ENCODE measurements at regions not wholly inside any gene's neighbourhood (a gene's known extent, or its start where the extent isn't known, plus 50 kb on each side); places are given as distances from the start of the nearest gene placed in this dataset.

DNA sequence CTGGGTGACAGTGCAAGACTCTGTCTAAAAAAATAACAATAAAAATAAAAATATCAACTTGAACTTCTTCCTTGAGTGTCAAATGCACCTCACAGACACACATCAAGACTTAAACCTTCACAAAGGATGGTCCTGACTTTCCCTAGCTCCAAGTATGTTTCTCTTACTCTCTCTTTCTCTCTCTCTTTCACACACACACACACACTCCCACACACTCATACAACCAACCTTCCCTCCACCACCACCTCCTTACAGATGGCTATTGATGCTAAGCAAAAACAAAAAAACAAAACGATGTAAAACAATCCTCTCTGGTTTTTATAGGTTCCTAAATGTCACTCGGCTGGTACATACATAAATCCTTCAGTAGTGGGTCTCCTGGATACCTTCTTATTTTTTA lies 67.4 kb upstream of the ACVR2A start:
- TF ChIP-seq CTCF (IDR thresholded peaks at IDR 0.05; ENCODE audit: control insufficient read depth, extremely low read depth, insufficient read depth) = no peak
- no peak overlapping the region for H3K4me3 ChIP-seq (ENCODE audit: low read depth, low read length)
- DNase-seq (ENCODE audit: low read depth) = no peak

- H3K4me3 ChIP-seq (ENCODE audit: low read depth, low read length) = no peak overlapping the region
- no peak for DNase-seq (ENCODE audit: low read depth)
- no peak for TF ChIP-seq CTCF (IDR thresholded peaks at IDR 0.05; ENCODE audit: control insufficient read depth, extremely low read depth, insufficient read depth)
Measured at GRCh38 chr2:147774805-147775204, 70.0 kb upstream of the ACVR2A start.

DNA sequence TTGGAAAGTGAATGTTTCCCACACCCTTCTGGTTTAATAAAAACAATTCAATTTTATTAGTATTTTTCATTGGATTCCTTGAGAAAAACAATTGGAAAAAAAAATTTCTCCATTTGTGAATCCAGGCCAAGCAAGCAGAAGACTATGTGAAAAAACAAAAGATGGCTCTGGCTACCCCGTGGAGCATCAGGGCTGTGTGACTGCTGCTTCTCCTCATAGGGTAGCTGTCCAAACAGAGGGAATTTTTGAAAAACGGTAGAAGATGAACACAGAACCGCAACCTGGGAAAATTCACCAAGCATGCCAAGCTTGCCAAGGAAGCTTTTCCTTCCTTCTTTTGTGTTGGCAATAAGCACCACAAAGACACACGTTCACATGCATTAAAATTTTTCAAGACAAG lies 71.3 kb upstream of the ACVR2A start:
- TF ChIP-seq CTCF (IDR thresholded peaks at IDR 0.05; ENCODE audit: control insufficient read depth, extremely low read depth, insufficient read depth) = no peak
- no peak for DNase-seq (ENCODE audit: low read depth)
- H3K4me3 ChIP-seq (ENCODE audit: low read depth, low read length) = no peak overlapping the region

DNA sequence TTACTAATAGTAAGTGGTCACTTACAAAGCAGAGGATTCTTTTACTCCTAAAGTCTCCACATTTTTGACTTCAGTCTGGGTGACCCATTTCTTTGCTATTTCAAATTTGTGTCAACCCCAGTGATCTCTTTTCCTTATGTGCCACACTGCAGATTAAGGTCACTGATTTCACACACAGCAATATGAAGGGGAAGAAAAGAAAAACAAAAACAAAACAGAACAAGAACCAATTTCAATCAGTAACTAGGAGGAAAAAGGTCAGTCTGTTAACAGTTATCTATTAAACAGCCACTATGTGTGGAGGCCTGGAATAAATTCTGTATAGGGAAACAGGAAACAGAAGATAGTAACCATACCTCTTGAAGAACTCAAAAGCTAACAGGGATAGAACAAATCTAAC lies 72.0 kb upstream of the ACVR2A start:
- DNase-seq (ENCODE audit: low read depth) = no peak
- H3K4me3 ChIP-seq (ENCODE audit: low read depth, low read length) = no peak overlapping the region
- no peak for TF ChIP-seq CTCF (IDR thresholded peaks at IDR 0.05; ENCODE audit: control insufficient read depth, extremely low read depth, insufficient read depth)

- H3K4me3 ChIP-seq (ENCODE audit: low read depth, low read length) = no peak overlapping the region
- DNase-seq (ENCODE audit: low read depth) = no peak
- TF ChIP-seq CTCF (IDR thresholded peaks at IDR 0.05; ENCODE audit: control insufficient read depth, extremely low read depth, insufficient read depth) = no peak
Measured at GRCh38 chr2:147763861-147764260, 81.0 kb upstream of the ACVR2A start.

DNA sequence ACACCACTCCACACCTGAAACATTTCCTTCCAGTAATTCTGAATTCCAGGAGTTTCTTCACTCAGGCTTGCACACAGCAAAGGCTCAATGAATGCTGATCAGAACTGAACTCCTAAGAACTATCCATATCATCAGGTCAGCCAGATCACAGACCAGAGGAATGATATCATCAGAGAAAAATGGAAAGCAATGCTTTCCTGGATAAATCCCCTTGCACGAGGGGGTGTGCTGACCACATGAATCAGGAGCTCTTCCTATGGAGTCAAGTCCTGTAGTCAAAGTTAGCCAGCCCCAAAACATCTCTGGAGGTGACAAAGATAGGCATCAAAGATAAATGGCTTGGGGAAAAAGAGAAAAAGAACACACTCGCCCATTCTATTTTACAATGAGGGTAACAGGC lies 83.8 kb upstream of the ACVR2A start:
- no peak overlapping the region for H3K4me3 ChIP-seq (ENCODE audit: low read depth, low read length)
- DNase-seq (ENCODE audit: low read depth) = no peak
- no peak for TF ChIP-seq CTCF (IDR thresholded peaks at IDR 0.05; ENCODE audit: control insufficient read depth, extremely low read depth, insufficient read depth)

GRCh38 chr2:147759536-147759935 lies 85.3 kb upstream of the ACVR2A start:
- TF ChIP-seq CTCF (IDR thresholded peaks at IDR 0.05; ENCODE audit: control insufficient read depth, extremely low read depth, insufficient read depth) = no peak
- no peak overlapping the region for H3K4me3 ChIP-seq (ENCODE audit: low read depth, low read length)
- DNase-seq (ENCODE audit: low read depth) = no peak
